Panc1 (cell line): ENCODE measurements at regions not wholly inside any gene's neighbourhood (a gene's known extent, or its start where the extent isn't known, plus 50 kb on each side); places are given as distances from the start of the nearest gene placed in this dataset.

Experiments
- SIN3A ChIP-seq: IDR thresholded peaks from 2 replicates; pipeline ENCODE4 v1.6.1; 2012; ENCODE audit warnings: low read depth, mild to moderate bottlenecking, low read length, moderate library complexity, borderline replicate concordance; ENCODE audit not compliant: insufficient read depth
- TF ChIP-seq, protein P1 (sequence below): fragments of 450-650 bp; IDR thresholded peaks from 2 replicates; pipeline ENCODE4 v1.5.1; 2017; ENCODE audit warnings: mild to moderate bottlenecking
- TF ChIP-seq, protein P2 (sequence below), 2 experiments: IDR thresholded peaks; 2 replicates each; pipeline ENCODE4 v1.6.1; 2011 to 2012; ENCODE audit warnings: low read depth in 2 of 2, control low read depth in 1 of 2, low read length in 1 of 2, mild to moderate bottlenecking in 1 of 2, moderate library complexity in 1 of 2; ENCODE audit not compliant: insufficient read depth in 1 of 2

DNA sequence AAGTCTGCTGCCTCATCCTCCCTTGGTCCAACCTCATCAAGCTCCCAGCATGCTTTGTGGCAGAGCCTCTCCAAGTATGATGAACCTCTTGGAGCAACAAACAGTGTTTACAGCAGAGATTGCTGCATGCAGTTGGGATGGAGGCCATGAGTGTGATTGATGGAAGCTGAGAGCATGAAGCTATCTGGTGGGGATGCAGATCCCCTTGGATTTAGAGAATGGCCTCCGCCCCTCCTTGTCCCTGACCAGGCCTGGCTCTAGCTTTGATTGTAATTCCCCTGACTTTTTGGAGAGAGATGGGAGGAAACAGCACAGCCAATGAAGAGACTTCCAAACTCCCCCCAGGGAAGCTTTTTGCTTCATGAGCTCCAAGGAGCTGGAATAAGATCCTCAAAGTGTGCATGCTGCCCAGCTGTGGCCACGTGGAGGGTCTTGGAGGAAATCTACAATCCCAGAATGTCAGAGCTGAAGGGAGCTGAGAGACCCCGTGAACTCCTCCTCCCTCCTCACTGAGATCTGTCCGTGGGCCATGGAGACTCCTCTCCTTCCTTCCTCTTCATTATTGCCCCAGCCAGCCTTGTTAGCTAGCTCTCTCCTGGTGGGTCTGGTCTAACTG is 165.3 kb upstream of the USP24 start:
- TF ChIP-seq, protein P1, sequence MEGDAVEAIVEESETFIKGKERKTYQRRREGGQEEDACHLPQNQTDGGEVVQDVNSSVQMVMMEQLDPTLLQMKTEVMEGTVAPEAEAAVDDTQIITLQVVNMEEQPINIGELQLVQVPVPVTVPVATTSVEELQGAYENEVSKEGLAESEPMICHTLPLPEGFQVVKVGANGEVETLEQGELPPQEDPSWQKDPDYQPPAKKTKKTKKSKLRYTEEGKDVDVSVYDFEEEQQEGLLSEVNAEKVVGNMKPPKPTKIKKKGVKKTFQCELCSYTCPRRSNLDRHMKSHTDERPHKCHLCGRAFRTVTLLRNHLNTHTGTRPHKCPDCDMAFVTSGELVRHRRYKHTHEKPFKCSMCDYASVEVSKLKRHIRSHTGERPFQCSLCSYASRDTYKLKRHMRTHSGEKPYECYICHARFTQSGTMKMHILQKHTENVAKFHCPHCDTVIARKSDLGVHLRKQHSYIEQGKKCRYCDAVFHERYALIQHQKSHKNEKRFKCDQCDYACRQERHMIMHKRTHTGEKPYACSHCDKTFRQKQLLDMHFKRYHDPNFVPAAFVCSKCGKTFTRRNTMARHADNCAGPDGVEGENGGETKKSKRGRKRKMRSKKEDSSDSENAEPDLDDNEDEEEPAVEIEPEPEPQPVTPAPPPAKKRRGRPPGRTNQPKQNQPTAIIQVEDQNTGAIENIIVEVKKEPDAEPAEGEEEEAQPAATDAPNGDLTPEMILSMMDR: no peak
- TF ChIP-seq SIN3A: no peak
- TF ChIP-seq, protein P2, sequence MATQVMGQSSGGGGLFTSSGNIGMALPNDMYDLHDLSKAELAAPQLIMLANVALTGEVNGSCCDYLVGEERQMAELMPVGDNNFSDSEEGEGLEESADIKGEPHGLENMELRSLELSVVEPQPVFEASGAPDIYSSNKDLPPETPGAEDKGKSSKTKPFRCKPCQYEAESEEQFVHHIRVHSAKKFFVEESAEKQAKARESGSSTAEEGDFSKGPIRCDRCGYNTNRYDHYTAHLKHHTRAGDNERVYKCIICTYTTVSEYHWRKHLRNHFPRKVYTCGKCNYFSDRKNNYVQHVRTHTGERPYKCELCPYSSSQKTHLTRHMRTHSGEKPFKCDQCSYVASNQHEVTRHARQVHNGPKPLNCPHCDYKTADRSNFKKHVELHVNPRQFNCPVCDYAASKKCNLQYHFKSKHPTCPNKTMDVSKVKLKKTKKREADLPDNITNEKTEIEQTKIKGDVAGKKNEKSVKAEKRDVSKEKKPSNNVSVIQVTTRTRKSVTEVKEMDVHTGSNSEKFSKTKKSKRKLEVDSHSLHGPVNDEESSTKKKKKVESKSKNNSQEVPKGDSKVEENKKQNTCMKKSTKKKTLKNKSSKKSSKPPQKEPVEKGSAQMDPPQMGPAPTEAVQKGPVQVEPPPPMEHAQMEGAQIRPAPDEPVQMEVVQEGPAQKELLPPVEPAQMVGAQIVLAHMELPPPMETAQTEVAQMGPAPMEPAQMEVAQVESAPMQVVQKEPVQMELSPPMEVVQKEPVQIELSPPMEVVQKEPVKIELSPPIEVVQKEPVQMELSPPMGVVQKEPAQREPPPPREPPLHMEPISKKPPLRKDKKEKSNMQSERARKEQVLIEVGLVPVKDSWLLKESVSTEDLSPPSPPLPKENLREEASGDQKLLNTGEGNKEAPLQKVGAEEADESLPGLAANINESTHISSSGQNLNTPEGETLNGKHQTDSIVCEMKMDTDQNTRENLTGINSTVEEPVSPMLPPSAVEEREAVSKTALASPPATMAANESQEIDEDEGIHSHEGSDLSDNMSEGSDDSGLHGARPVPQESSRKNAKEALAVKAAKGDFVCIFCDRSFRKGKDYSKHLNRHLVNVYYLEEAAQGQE (IDR thresholded peaks at IDR 0.05; ENCODE audit: insufficient read depth in 1 of 2, low read depth in 2 of 2, low read length in 1 of 2): no peak
